Fibroblast of skin of back (primary cell): ENCODE measurements at regions not wholly inside any gene's neighbourhood (a gene's known extent, or its start where the extent isn't known, plus 50 kb on each side); places are given as distances from the start of the nearest gene placed in this dataset.
A peak's percentile ranks its signal among the peaks of the same experiment; 100 is the strongest.

Source experiments
- DNase-seq: peaks from one replicate; pipeline ENCODE4 v3.0.0-alpha.2; 2013

- no peak for DNase-seq
Observed at GRCh38 chr20:21653628-21654027, 51.8 kb upstream of the PAX1 start.

GRCh38 chr20:21643417-21643816 is 62.0 kb upstream of the PAX1 start:
- no peak for DNase-seq

GRCh38 chr20:21640556-21640955 is 64.9 kb upstream of the PAX1 start:
- DNase-seq = no peak

- no peak for DNase-seq
Observed at GRCh38 chr20:21633829-21634228, 71.6 kb upstream of the PAX1 start.

DNA sequence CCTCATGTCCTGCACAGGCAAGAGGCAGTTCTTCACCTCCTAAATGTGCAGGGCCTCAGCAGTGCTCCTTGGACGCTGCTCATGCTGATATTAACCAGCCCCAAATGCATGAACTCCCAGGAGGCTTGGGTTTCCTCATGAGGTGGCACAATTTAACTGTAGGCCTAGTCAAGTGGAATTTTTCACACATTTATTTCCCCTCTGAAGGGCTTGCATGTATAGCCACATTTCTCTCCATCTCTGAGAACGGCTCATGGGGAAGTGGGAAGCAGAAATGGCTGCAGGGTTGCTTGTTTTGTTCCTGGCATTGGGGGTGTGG is 72.8 kb upstream of the PAX1 start:
- DNase-seq = no peak

- DNase-seq = no peak
Observed at GRCh38 chr20:21632031-21632734, 73.3 kb upstream of the PAX1 start.

GRCh38 chr20:21628800-21629199 is 76.7 kb upstream of the PAX1 start:
- no peak for DNase-seq

DNA sequence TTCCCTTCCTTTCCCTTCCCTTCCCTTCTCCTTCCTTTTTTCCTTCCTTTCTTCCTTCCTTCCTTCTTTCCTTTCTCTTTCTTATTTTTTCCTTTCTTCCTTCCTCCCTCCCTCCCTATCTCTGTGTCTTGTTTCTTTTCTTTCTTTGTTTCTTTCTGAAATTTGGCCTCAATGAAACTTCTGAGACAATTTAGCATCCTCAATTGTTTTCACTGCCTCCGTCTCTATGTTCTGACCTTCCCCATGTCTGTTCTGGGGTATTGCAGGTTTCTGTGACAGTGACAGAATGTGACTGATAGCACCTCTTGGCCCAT is 81.7 kb upstream of the PAX1 start:
- DNase-seq = no peak

- no peak for DNase-seq
Observed at GRCh38 chr20:21623074-21623780, 82.2 kb upstream of the PAX1 start.

DNA sequence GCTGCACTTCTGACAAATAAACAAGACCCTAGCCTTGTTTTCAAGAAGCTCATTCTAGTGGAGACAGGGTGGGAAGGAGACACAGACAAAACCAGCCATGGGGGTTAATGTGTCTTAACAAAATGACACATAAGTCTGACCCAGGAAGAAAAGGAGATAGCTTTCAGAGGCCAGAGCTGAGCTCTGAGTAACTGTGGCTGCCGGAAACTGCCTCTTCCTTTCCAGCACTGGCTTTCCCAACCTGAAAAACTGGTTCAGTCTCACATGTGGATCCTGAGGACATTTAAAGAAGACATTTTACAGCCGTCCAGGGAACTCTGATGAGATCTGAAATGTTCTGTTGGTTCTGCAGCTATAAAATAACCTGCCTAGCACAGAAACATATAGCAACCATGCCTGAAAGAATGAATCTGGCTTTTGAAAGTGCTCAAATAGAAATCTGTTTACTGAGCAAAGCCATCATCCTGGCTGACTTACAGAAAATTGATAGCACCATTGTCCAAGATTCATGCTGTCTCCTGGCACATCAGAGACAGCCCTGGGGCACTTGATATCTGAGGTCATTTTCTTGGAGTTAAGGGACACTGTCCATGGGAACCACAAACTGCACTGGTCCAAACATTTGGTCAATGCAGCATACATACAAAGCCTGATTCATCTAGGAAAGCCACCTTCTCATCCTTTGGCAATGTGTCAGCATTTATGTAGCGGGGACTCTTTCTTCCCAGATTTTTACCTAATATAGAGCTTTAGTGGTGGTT is 83.2 kb upstream of the PAX1 start:
- DNase-seq = no peak

DNA sequence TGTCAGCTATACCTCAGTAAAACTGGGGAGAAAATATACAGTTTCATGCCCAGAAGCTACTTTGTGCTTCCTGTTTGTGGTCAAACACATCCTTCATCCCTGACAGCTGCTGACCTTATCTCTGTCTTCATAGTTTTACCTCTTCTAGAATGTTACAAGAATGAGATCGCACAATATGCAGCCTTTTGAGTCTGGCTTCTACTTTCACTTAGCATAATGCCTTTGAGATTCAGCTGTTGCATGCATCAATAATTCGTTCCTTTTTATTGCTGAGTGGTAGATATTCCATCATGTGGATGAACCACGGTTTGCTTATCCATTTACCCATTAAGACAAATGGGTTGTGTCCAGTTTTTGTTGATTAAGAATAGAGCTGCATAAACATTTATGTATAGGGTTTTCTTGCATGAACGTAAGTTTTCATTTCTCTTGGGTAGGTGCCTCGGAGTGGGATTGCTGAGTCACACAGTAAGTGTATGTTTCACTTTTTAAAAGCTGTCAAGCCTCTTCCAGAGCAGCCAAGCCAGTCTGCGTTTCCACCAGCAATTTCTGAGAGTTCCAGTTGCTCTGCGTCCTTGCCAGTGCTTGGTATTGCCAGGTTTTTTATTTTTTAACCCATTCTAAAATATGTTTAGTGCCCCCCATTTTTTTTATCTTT is 86.6 kb upstream of the PAX1 start:
- no peak for DNase-seq

DNA sequence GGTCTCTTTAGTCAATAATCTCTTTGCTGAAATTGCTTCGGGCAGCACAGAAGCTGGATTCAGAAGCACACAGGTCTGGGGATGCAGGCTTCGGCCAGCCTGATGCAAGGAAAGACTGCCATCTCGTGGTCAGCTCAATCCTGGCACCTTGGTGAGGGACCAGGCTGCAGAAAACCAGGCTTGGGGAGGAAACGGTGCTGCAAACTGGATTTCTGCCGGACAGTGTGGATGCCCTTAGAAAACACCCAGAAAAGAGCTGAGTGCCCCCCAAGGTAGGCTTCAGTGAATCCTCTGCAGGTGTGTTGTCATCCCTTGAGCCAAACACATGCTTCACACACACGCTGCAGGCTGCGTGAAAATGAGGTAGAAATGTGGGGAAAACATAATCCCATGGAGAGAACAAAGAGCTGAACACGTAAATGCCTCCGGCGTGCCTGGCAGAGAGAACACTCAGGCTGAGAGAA is 89.8 kb upstream of the PAX1 start:
- peak; percentile 44 for DNase-seq

- DNase-seq = no peak
Observed at GRCh38 chr20:21614980-21615379, 90.5 kb upstream of the PAX1 start.

- DNase-seq = no peak
Observed at GRCh38 chr20:21613512-21613911, 92.0 kb upstream of the PAX1 start.

GRCh38 chr20:21609981-21610380 is 95.5 kb upstream of the PAX1 start:
- no peak for DNase-seq

DNA sequence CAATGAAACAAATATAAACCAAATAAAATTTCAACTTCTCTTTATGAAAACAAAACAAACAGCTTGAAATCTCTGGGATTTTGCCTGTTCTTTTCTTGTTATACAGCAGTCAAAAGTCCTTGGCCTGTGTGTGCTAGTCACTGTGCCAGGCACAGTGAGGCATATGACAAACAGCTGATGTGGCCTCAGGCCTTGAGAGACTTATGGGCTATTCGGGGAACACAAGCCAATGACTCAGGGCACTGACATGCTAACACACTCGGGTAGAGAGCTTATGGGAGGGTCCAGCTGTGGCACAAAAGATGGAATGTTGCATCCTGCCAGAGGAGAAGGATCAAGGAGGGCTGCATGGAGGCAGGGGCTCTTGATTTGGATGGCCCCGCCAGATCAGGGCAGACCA is 95.4 kb upstream of the NKX2-2 start:
- DNase-seq = peak; percentile 15

DNA sequence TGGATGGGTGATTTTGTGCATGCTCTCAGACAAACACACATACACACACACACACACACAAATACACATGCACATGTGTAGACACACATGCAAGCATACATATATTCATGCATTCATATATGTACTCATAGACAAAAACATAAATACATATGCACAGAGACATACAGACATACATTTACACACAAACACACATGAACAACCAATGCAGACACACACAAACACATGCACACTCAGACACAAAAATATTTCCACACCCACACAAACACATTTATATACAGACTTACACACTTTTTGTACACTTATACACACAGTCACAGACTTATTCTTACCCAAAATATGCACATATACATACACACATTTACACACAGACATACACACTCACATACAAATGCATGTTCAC is 94.9 kb upstream of the NKX2-2 start:
- no peak for DNase-seq

DNA sequence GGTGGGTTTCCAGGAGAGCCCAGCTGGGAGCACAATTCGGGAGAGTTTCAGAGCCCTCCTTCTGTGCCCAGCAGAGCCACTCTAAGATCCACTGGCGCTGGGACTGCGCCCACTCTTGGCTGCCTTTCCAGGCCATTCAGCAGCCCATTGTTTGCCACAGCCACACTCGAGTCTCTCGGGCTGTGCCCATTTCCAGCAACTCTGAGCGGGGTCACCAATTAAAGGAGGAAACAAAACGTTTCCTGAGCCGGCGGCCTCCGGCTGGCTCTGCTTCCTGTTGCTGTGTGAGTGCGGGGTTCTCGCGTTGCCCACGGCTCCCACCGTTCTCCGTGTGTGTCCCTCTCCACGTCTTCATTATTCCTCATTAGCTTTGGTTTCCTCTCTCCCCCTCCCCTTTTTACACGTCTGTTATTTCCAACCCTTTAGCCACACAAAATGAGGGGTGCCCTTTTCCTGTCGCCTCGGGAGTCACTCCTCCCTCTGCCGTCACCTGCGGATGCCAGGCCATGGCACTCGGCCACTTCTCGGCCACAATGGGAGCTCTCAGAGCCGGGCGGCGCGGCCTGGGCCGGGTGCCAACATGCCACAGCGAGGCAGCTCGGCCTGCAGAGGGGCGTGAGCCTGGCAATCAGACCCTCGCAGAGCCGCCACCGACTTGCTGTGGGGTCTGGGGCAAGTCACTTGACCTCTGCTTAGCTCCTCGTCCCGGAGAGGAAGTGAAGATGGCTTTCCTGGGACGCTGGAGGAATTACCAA is 94.3 kb upstream of the NKX2-2 start:
- no peak for DNase-seq

- no peak for DNase-seq
Observed at GRCh38 chr20:21601799-21602198, 87.9 kb upstream of the NKX2-2 start.

DNA sequence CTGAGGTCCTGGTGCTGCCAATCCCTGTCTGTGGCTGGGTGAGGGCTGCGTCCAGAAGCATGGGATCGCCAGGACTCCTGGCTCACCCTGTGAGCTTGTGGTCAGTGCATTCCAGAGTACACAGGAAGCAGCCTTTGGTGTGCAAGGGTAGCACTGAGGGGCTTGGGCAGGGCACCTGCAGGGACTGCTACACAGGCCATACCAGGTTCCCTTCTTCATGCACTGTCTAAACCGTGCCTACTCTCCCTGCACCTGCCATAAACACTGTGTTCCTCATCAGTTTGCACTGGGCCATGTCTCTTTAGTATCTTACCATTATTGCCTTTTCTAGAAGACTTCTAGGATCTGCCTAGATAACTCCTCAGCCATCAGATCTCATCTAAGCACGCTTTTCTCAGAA is 72.8 kb upstream of the NKX2-2 start:
- DNase-seq = no peak

- no peak for DNase-seq
Observed at GRCh38 chr20:21583486-21584168, 69.8 kb upstream of the NKX2-2 start.

DNA sequence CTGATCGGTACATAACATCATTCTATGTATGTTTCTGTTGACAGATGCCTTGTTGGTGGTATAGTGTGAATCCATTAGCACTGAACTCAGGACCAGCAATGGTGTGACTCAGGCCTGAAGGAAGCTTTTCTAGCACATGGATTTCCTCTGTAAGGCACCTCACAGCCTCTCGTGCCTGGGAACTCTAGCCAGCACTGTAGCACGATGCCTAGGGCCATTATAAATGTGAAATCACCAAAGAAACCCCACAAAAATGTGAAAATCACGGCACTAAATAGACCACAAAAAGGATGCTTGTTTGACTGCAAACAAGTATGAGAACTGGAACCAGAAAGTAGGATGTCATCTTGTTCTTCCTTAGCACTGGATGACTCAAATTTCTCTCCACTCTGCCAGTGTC is 63.7 kb upstream of the NKX2-2 start:
- no peak for DNase-seq
